GM19372 (cell line): ENCODE measurements at regions not wholly inside any gene's neighbourhood (a gene's known extent, or its start where the extent isn't known, plus 50 kb on each side); places are given as distances from the start of the nearest gene placed in this dataset.

Source experiments
- ATAC-seq: cut with Tn5 transposase; IDR thresholded peaks from one replicate; pipeline ENCODE4 v1.9.1; 2021; ENCODE audit warnings: mild to moderate bottlenecking, low read depth, moderate library complexity; ENCODE audit not compliant: unreplicated experiment

DNA sequence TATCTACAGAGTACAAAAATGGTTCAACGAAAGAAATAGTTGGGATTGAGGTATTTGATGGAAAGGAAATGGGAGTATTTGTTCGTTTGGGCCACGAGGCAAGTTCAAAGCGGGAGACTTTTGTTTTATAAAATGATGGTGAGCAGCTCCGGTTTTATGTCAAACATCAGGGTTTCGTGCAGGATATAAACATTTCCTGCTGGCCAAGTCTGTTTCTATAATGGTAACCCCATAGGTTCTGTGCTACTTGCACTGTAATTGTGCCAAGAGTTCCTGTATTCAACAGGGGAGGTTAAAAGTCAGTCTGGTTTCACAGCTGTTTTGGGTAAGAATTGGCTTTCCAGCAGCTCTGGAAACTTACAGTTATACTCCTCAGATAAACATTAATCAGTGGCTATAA is 290.3 kb upstream of the NRIP1 start:
- no peak for ATAC-seq

- ATAC-seq: no peak
Observed at GRCh38 chr21:15359251-15359650, 294.5 kb upstream of the NRIP1 start.

DNA sequence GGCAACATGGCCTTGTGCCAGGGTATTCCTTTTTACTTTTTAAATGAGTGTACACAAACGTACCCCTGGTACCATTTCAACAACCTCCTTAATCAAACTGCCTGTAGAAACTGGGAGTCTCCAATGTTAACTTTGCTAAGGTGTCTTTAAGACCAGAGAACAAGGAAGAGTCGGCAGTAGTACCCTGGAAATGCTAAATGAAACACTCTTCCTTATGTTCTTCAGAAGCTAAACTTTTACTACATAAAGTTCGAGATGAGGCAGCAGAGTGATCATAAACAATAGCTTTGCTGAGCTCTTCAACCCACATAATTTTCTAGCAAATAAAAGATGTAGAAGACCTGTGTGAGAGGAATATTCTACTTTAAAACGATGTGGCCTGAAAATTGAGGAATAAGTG is 297.7 kb upstream of the NRIP1 start:
- ATAC-seq: no peak

DNA sequence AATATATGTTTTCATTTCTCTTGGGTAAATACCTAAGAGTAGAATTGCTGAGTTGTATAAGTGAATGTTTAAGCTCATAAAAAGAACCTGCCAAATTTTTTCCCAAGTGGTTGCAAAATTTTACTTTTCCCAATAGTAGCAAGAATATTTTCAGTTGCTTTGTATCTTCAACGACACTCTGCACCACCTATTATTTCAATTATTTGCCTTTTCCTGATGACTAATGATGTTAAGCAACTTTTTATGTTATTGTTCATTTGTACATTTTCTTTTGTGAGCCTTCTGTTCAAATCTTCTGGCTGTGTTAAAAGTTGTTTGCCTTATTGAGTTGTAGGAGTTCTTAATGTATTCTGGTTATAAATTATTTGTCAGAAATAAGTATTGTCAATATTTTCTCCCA is 299.1 kb upstream of the NRIP1 start:
- ATAC-seq: no peak

DNA sequence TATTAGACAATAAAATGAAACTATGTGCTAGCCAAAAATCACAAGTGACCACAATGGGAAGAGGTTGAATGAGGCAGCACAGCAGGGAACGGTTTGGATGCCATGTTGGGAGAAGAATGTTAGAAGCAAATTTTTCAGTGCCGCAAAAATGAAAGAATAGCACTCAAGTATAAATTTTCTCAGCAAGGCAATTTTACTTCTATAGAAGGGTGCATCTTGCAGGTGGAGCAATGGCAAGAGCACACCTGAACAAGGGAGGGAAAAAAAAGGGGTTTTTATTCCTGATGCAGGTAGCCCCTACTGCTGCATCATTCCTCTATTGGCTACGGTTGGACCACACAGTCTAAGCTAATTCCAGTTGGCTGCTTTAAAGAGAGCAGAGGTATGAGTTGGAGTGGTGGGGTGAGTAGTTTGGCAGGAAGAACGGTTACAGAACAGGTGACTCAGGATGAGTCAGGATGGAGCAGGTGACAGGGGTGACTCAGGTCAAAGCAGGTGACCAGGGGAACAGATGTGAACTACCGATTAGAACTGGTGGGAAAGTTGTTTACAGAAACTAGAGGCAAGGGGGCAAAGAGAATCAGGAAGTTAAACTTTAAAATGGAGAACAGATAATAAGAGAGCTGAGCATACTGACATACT is 301.1 kb upstream of the NRIP1 start:
- no peak for ATAC-seq

DNA sequence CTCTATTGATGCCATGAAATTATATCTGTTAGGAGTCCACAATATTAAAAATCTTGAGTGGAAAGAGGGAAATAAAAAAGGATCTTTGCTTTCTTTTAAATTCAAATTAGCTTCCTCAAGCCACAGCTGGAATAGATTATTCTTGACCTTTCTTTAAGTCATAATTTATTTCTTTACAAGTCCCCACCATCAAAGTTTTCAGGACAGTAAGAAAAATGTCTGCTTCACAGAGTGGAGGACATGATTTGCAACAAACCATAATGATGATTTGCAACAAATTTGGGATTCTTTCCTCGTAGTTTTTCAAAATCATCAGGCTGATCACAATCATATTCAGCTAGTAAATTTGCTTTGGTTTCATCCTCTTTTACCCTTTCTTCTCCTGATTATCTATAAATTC is 301.8 kb upstream of the NRIP1 start:
- no peak for ATAC-seq

GRCh38 chr21:15367061-15367626 is 302.3 kb upstream of the NRIP1 start:
- ATAC-seq: no peak

- no peak for ATAC-seq
Observed at GRCh38 chr21:15370462-15370975, 305.7 kb upstream of the NRIP1 start.

DNA sequence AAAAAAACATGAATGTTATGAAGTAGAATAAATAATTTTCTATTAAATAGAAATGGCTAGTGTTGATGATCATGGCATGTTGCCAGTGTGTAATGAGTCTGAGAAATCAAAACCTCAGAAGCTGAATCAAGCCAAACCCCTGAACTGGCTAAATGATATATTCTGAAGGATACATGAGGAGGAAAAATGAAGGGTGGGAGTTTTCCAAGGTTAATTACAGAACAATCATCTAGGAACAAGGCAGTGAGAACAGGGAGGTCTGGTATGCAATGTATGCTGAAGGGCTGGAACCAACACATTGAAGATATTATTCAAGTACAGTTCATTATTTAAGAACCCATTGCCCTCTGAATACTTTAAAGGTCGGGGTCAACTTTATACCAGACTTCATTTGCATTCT is 309.1 kb upstream of the NRIP1 start:
- no peak for ATAC-seq

DNA sequence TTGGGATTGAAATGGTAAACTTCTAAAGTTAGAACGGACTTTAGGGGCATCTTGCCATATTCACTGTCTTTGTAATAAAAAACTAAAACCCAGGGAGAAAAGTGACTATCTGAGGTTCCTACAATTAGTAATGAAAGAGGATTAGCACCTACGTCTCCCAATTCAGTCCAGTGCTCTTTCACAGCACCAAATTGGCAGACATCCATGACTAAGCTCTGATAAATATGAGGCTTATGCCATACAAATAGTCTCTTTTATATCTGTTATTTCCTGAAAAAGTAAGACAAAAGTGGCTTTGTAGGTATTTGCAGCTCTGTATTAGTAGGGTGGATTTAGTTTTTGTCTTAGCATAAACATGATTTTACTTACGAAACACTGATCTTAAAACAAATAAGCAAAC is 315.0 kb upstream of the NRIP1 start:
- no peak for ATAC-seq

- ATAC-seq: no peak
Observed at GRCh38 chr21:15383588-15383987, 318.8 kb upstream of the NRIP1 start.

DNA sequence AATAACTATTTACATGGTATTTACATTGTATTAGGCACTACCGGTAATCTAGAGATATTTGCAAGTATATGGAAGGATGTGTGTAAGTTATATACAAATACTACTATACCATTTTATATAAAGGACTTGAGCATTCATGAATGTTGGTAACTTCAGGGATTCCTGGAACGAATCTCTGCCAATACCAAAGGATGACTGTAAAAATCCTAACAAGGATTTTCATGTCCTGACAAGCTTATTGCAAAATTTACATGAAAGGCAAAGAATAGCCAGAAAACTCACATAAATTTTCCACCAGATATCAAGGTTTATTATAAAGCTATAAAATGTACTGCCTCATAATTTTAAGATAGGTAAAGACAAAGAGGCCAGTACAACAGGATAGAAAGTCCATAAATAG is 325.2 kb upstream of the NRIP1 start:
- ATAC-seq: no peak

- ATAC-seq: no peak
Observed at GRCh38 chr21:15397258-15397657, 332.5 kb upstream of the NRIP1 start.

DNA sequence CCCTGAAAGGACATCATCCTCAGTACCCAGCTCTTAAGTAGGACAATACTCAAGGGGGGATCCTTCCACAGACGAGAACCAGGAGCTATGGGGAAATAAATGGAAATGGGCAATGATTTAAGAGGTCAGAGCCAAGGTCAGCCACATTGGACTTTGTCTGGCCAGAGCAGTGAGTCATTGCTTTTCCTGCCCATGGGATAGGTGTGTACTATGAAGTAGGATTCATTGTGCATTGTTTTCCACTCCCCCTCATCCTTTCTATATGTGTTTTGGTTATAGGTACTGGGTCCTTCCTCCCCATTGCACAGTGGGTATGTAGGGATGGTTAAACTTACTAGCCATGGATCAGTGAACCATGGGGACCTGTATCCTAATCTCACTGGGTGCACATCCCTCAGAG is 328.9 kb upstream of the USP25 start:
- no peak for ATAC-seq

DNA sequence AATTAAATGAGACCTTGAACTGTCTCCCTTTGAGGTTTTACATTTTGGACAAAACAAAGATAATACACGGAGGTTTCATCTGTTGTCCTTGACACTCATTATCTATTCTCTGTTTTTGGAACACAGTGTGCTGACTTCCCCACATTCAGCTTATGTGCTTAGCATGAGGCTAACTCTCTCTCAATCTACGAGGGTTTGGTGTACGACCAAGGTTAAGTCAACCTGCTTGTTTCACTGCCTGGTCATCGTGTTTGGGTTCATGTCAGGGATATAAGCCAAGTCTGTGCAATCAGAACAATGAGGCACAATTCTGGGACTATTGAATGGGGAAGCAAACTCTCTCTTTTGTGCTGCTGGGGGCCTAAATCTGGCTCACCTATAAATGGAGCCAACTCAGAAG is 328.5 kb upstream of the USP25 start:
- no peak for ATAC-seq

GRCh38 chr21:15405214-15405613 is 324.6 kb upstream of the USP25 start:
- ATAC-seq: no peak

DNA sequence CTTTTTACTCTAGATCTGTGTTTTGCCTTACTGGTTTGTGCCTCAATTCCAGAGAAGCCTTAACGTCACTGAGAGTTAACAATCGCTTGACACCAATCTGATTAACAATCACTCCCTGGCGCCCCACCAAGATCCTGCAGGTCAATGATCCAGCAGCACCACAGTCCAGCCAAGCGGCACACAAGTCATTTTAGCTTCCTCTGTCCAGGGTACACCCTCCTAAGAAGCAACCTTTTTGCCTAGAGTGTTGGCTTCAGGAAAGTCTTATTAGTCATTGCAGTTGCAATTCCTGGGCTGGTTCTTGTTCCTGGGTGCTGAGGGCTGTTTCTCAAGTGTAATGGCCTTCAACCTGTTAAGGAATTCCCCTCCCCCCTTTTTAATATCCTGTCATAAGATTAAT is 323.0 kb upstream of the USP25 start:
- ATAC-seq: no peak

- no peak for ATAC-seq
Observed at GRCh38 chr21:15407585-15407984, 322.2 kb upstream of the USP25 start.

GRCh38 chr21:15408089-15408488 is 321.7 kb upstream of the USP25 start:
- peak; percentile 88 for ATAC-seq

DNA sequence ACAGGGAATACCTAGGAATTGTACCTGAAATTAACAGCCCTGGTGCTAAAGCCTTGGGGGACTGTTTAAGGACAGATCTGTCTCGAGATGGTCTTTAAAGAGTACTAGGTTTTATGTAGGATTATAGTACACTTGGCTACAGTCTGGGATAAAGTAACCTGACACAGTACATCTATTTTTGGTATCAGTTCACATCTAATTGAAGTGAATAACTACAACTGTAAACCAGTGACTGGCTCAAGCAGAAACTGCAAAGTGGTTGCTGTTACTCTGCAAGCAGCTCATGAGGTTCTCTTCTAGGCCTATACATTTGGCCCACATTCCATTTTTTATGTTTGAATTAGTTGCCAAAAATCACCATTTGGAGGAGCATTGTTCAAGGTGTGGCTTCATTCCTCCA is 320.8 kb upstream of the USP25 start:
- ATAC-seq: no peak

DNA sequence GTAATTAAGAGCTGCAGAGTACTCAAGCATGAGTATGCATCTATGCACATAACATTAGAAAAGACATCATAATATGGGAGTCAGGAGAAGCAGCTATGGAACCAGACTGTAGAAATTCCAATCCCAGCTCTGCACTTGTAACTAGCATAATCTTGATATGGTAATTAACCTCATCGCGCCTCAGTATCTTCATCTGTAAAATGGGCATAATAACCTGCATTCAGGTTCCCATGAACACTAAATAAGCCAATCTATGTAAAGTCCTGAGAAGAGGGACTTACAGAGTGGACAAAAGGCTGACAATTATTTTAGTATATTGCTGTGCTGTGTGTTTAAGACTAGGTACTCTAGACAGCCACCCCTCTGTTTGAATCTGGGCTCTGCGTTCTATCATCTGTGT is 318.9 kb upstream of the USP25 start:
- no peak for ATAC-seq

DNA sequence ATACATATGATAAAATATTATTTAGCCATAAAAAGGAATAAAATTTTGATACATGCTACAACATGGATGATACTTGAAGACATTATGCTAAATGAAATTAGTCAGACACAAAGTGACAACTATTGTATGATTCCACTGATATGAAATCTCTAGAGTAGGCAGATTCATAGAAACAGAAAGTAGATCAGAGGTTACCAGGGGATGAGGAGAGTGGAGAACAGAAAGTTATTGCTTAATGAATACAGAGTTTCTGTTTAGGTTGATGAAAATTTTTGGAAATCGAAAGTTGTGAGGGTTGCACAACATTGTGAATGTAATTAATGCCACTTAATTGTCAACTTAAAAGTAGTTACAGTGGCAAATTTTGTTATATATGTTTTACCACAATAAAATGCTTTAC is 315.7 kb upstream of the USP25 start:
- ATAC-seq: no peak
